Adipocyte (in vitro differentiated cells): ENCODE measurements at regions not wholly inside any gene's neighbourhood (a gene's known extent, or its start where the extent isn't known, plus 50 kb on each side); places are given as distances from the start of the nearest gene placed in this dataset.

Experiments
- DNase-seq: peaks from one replicate; pipeline ENCODE4 v3.0.0-alpha.2; 2015; ENCODE audit warnings: low read depth
- H3K27me3 ChIP-seq: replicated peaks from 2 replicates; pipeline ENCODE4 v1.7.0; 2013; ENCODE audit warnings: mild to moderate bottlenecking, low read length, moderate library complexity; ENCODE audit not compliant: control insufficient read depth, insufficient read depth
- H3K36me3 ChIP-seq: 2 replicates; pipeline ENCODE4 v1.7.0; 2013; ENCODE audit warnings: low read length, mild to moderate bottlenecking, moderate library complexity; ENCODE audit not compliant: control insufficient read depth, insufficient read depth, severe bottlenecking
- H3K4me1 ChIP-seq: 2 replicates; pipeline ENCODE4 v1.7.0; 2013; ENCODE audit warnings: mild to moderate bottlenecking, low read length, moderate library complexity; ENCODE audit not compliant: control insufficient read depth, insufficient read depth
- H3K4me3 ChIP-seq: 2 replicates; pipeline ENCODE4 v1.7.0; 2013; ENCODE audit warnings: mild to moderate bottlenecking, low read length, moderate library complexity
- H3K9ac ChIP-seq: 2 replicates; pipeline ENCODE4 v1.7.0; 2013; ENCODE audit warnings: mild to moderate bottlenecking, low read length, moderate library complexity
- H3K9me3 ChIP-seq: 2 replicates; pipeline ENCODE4 v1.7.0; 2013; ENCODE audit warnings: mild to moderate bottlenecking, low read length, moderate library complexity; ENCODE audit not compliant: control insufficient read depth

- no peak for DNase-seq
- H3K4me3 ChIP-seq = no peak overlapping the region
- H3K9me3 ChIP-seq = no peaks in the 10 kb centered on the region
- H3K4me1 ChIP-seq = peaks cover 16% of the 10 kb centered on the region
- no peaks in the 10 kb centered on the region for H3K36me3 ChIP-seq
- H3K27me3 ChIP-seq = no peaks in the 10 kb centered on the region
- H3K9ac ChIP-seq = no peak overlapping the region
Measured at GRCh38 chr6:40958738-40959137, 80.3 kb downstream of the UNC5CL start.

GRCh38 chr6:40957616-40958492, 81.2 kb downstream of the UNC5CL start:
- Histone ChIP-seq H3K4me1 (peaks cover 16% of the 10 kb centered on the region), H3K36me3 (no peaks in the 10 kb centered on the region)
- peak; percentile 42 for DNase-seq

GRCh38 chr6:40956936-40957335, 82.1 kb downstream of the UNC5CL start:
- Histone ChIP-seq H3K4me1 (peaks cover 16% of the 10 kb centered on the region), H3K27me3 (no peaks in the 10 kb centered on the region), H3K4me3 (no peak overlapping the region), H3K36me3 (no peaks in the 10 kb centered on the region), H3K9me3 (no peaks in the 10 kb centered on the region), H3K9ac (no peak overlapping the region)
- no peak for DNase-seq

More at GRCh38 chr6:40957616-40958492, 81.2 kb downstream of the UNC5CL start:
- Histone ChIP-seq H3K27me3 (no peaks in the 10 kb centered on the region), H3K4me3 (no peak overlapping the region), H3K9me3 (no peaks in the 10 kb centered on the region), H3K9ac (no peak overlapping the region)

- no peaks in the 10 kb centered on the region for H3K9me3 ChIP-seq
- peaks cover 31% of the 10 kb centered on the region for H3K4me1 ChIP-seq
- H3K9ac ChIP-seq = no peak overlapping the region
- H3K4me3 ChIP-seq = no peak overlapping the region
- no peak for DNase-seq
- H3K27me3 ChIP-seq = no peaks in the 10 kb centered on the region
- no peaks in the 10 kb centered on the region for H3K36me3 ChIP-seq
Measured at GRCh38 chr6:40955178-40955545, 83.9 kb downstream of the UNC5CL start.

- no peak overlapping the region for H3K4me3 ChIP-seq
- no peaks in the 10 kb centered on the region for H3K9me3 ChIP-seq
- H3K27me3 ChIP-seq = no peaks in the 10 kb centered on the region
- no peaks in the 10 kb centered on the region for H3K36me3 ChIP-seq
- H3K9ac ChIP-seq = no peak overlapping the region
- peaks cover 31% of the 10 kb centered on the region for H3K4me1 ChIP-seq
- no peak for DNase-seq
Measured at GRCh38 chr6:40954446-40955177, 84.4 kb downstream of the UNC5CL start.

- Histone ChIP-seq H3K9me3 (no peaks in the 10 kb centered on the region), H3K27me3 (no peaks in the 10 kb centered on the region), H3K4me1 (peaks cover 29% of the 10 kb centered on the region), H3K4me3 (no peak overlapping the region), H3K36me3 (no peaks in the 10 kb centered on the region), H3K9ac (no peak overlapping the region)
- DNase-seq = peak; percentile 33
Measured at GRCh38 chr6:40953486-40953885, 85.5 kb downstream of the UNC5CL start.

GRCh38 chr6:40950986-40951698, 87.9 kb downstream of the UNC5CL start:
- DNase-seq = no peak
- H3K27me3 ChIP-seq = no peaks in the 10 kb centered on the region

GRCh38 chr6:40948570-40948969, 90.5 kb downstream of the UNC5CL start:
- no peak overlapping the region for H3K9ac ChIP-seq
- H3K4me1 ChIP-seq = peaks cover 24% of the 10 kb centered on the region
- no peak overlapping the region for H3K4me3 ChIP-seq
- no peaks in the 10 kb centered on the region for H3K27me3 ChIP-seq
- H3K9me3 ChIP-seq = no peaks in the 10 kb centered on the region
- no peak for DNase-seq
- no peaks in the 10 kb centered on the region for H3K36me3 ChIP-seq

More at GRCh38 chr6:40950986-40951698, 87.9 kb downstream of the UNC5CL start:
- Histone ChIP-seq H3K9ac (peak overlapping the region; percentile 13), H3K4me1 (peaks cover 24% of the 10 kb centered on the region), H3K4me3 (peak overlapping the region; percentile 26), H3K36me3 (no peaks in the 10 kb centered on the region), H3K9me3 (no peaks in the 10 kb centered on the region)

GRCh38 chr6:40947876-40948526, 91.0 kb downstream of the UNC5CL start:
- Histone ChIP-seq H3K36me3 (no peaks in the 10 kb centered on the region), H3K4me1 (peaks cover 24% of the 10 kb centered on the region), H3K9me3 (no peaks in the 10 kb centered on the region), H3K4me3 (no peak overlapping the region), H3K27me3 (no peaks in the 10 kb centered on the region), H3K9ac (no peak overlapping the region)
- peak; percentile 68 for DNase-seq

GRCh38 chr6:40946738-40947301, 92.2 kb downstream of the UNC5CL start:
- H3K9me3 ChIP-seq = no peaks in the 10 kb centered on the region
- H3K4me1 ChIP-seq = peaks cover 24% of the 10 kb centered on the region
- H3K27me3 ChIP-seq = no peaks in the 10 kb centered on the region
- H3K36me3 ChIP-seq = no peaks in the 10 kb centered on the region
- DNase-seq = no peak
- no peak overlapping the region for H3K9ac ChIP-seq
- H3K4me3 ChIP-seq = no peak overlapping the region
